ENCODE measurements at regions not wholly inside any gene's neighbourhood (a gene's known extent, or its start where the extent isn't known, plus 50 kb on each side); places are given as distances from the start of the nearest gene placed in this dataset.

GRCh38 chr7:136131304-136131630 is 154.1 kb upstream of the MTPN start:
- Mint-ChIP-seq H3K4me1 (peaks cover 12% of the 10 kb centered on the region), H3K27ac (no peak overlapping the region), H3K4me3 (no peak overlapping the region), H3K9me3 (peaks cover 2% of the 10 kb centered on the region), H3K36me3 (ENCODE audit: low read depth) (no peaks in the 10 kb centered on the region), H3K27me3 (ENCODE audit: low read depth) (peaks cover 8% of the 10 kb centered on the region)
- no peak for TF ChIP-seq CTCF (IDR thresholded peaks at IDR 0.05; ENCODE audit: unreplicated experiment in 3 of 3)

GRCh38 chr7:136130511-136131303 is 153.5 kb upstream of the MTPN start:
- no peak for TF ChIP-seq CTCF (IDR thresholded peaks at IDR 0.05; ENCODE audit: unreplicated experiment in 3 of 3)
- H3K9me3 Mint-ChIP-seq, result peaks cover 2% of the 10 kb centered on the region
- no peaks in the 10 kb centered on the region for H3K36me3 Mint-ChIP-seq (ENCODE audit: low read depth)
- peaks cover 8% of the 10 kb centered on the region for H3K27me3 Mint-ChIP-seq (ENCODE audit: low read depth)
- H3K27ac Mint-ChIP-seq, result no peak overlapping the region
- no peak overlapping the region for H3K4me3 Mint-ChIP-seq
- H3K4me1 Mint-ChIP-seq, result peaks cover 16% of the 10 kb centered on the region

- TF ChIP-seq CTCF (IDR thresholded peaks at IDR 0.05; ENCODE audit: unreplicated experiment in 3 of 3), result no peak
- peaks cover 8% of the 10 kb centered on the region for H3K4me1 Mint-ChIP-seq
- no peak overlapping the region for H3K27ac Mint-ChIP-seq
- peaks cover 4% of the 10 kb centered on the region for H3K27me3 Mint-ChIP-seq (ENCODE audit: low read depth)
- H3K36me3 Mint-ChIP-seq (ENCODE audit: low read depth), result no peaks in the 10 kb centered on the region
- no peak overlapping the region for H3K4me3 Mint-ChIP-seq
- H3K9me3 Mint-ChIP-seq, result no peaks in the 10 kb centered on the region
Measured at GRCh38 chr7:136128050-136128449, 150.9 kb upstream of the MTPN start.

- no peak for TF ChIP-seq CTCF (IDR thresholded peaks at IDR 0.05; ENCODE audit: unreplicated experiment in 3 of 3)
- H3K27me3 Mint-ChIP-seq (ENCODE audit: low read depth), result peaks cover 4% of the 10 kb centered on the region
- no peaks in the 10 kb centered on the region for H3K36me3 Mint-ChIP-seq (ENCODE audit: low read depth)
- no peak overlapping the region for H3K27ac Mint-ChIP-seq
- H3K4me3 Mint-ChIP-seq, result no peak overlapping the region
- no peaks in the 10 kb centered on the region for H3K9me3 Mint-ChIP-seq
- peaks cover 8% of the 10 kb centered on the region for H3K4me1 Mint-ChIP-seq
Measured at GRCh38 chr7:136123352-136123751, 146.2 kb upstream of the MTPN start.

- peaks cover 8% of the 10 kb centered on the region for H3K4me1 Mint-ChIP-seq
Measured at GRCh38 chr7:136122026-136122425, 144.9 kb upstream of the MTPN start.

More at GRCh38 chr7:136122026-136122425, 144.9 kb upstream of the MTPN start:
- H3K4me3 Mint-ChIP-seq, result no peak overlapping the region
- TF ChIP-seq CTCF (IDR thresholded peaks at IDR 0.05; ENCODE audit: unreplicated experiment in 3 of 3), result no peak
- no peaks in the 10 kb centered on the region for H3K27me3 Mint-ChIP-seq (ENCODE audit: low read depth)
- no peaks in the 10 kb centered on the region for H3K36me3 Mint-ChIP-seq (ENCODE audit: low read depth)
- no peak overlapping the region for H3K27ac Mint-ChIP-seq
- H3K9me3 Mint-ChIP-seq, result no peaks in the 10 kb centered on the region

All from nephron (organoid).